CD4-positive, alpha-beta T cell (primary cell): ENCODE measurements at regions not wholly inside any gene's neighbourhood (a gene's known extent, or its start where the extent isn't known, plus 50 kb on each side); places are given as distances from the start of the nearest gene placed in this dataset.

ENCODE experiments used
- ATAC-seq: fragments of 200-7000 bp; cut with Tn5 transposase; one replicate; pipeline ENCODE4 v1.10.0; 2022; ENCODE audit warnings: mild to moderate bottlenecking; ENCODE audit not compliant: poor library complexity
- CTCF ChIA-PET: fragments of 350-600 bp; sonication (Branson Sonifier 250); formaldehyde crosslinking; loops from one replicate; lab custom pipeline; 2021; ENCODE audit warnings: antibody characterized with exemption, inconsistent platforms; lab: Charles Lee
- POLR2A ChIA-PET: fragments of 350-600 bp; sonication (Branson Sonifier 250); formaldehyde crosslinking; loops from one replicate; lab custom pipeline; 2021; ENCODE audit warnings: antibody characterized with exemption, inconsistent platforms; lab: Charles Lee
- DNase-seq, 14 experiments: peaks; one replicate each; pipeline ENCODE4 v3.0.0-alpha.2; 2013 to 2020; ENCODE audit warnings: mixed read lengths in 2 of 14
- H3K27ac ChIP-seq, 2 donors: one replicate each; pipeline versions ENCODE4 v1.5.1 to v1.7.0; 2013; ENCODE audit warnings: low read length in 2 of 2, low read depth in 1 of 2, mild to moderate bottlenecking in 1 of 2
- H3K27me3 ChIP-seq, 2 experiments: 1 replicate in 1 of 2; 2 replicates in 1 of 2; pipeline versions ENCODE4 v1.6.1 to v1.7.0; 2013; ENCODE audit warnings: low read length in 2 of 2, control low read depth in 1 of 2, mild to moderate bottlenecking in 1 of 2, moderate library complexity in 1 of 2; ENCODE audit not compliant: insufficient read depth in 2 of 2, control insufficient read depth in 1 of 2
- H3K36me3 ChIP-seq: one replicate; pipeline ENCODE4 v1.6.1; 2013; ENCODE audit warnings: low read length, control low read depth; ENCODE audit not compliant: insufficient read depth
- H3K4me1 ChIP-seq: one replicate; pipeline ENCODE4 v1.6.1; 2013; ENCODE audit warnings: low read length, control low read depth; ENCODE audit not compliant: insufficient read depth
- H3K4me3 ChIP-seq: one replicate; pipeline ENCODE4 v1.5.1; 2013; ENCODE audit warnings: mild to moderate bottlenecking, low read length, moderate library complexity
- H3K9me3 ChIP-seq, 2 experiments: 1 replicate in 1 of 2; 2 replicates in 1 of 2; pipeline versions ENCODE4 v1.6.1 to v1.7.0; 2013; ENCODE audit warnings: low read length in 2 of 2, mild to moderate bottlenecking in 2 of 2, control low read depth in 1 of 2, moderate library complexity in 1 of 2; ENCODE audit not compliant: control insufficient read depth in 1 of 2, insufficient read depth in 1 of 2
- H3K27ac Mint-ChIP-seq: one replicate; pipeline ENCODE4 v1.8.0; 2020; ENCODE audit warnings: mixed read lengths
- H3K27me3 Mint-ChIP-seq: one replicate; pipeline ENCODE4 v1.8.0; 2021; ENCODE audit warnings: mixed read lengths
- H3K36me3 Mint-ChIP-seq: one replicate; pipeline ENCODE4 v1.8.0; 2021; ENCODE audit warnings: low read depth, mixed read lengths
- H3K4me1 Mint-ChIP-seq: one replicate; pipeline ENCODE4 v1.8.0; 2021; ENCODE audit warnings: low read depth, mixed read lengths
- H3K4me3 Mint-ChIP-seq: one replicate; pipeline ENCODE4 v1.8.0; 2020; ENCODE audit warnings: mild to moderate bottlenecking, mixed read lengths
- H3K9me3 Mint-ChIP-seq: one replicate; pipeline ENCODE4 v1.8.0; 2020; ENCODE audit warnings: mixed read lengths
- intact Hi-C, 2 experiments: fragments of 100-400 bp; cut with DNase I in 1 of 2; cut with micrococcal nuclease in 1 of 2; formaldehyde crosslinking; loops; one replicate each; pipeline versions ENCODE4 v1.15.1 to v1.9.0; 2023 to 2025; cut with DNase I, micrococcal nuclease
- TF ChIP-seq, protein P1 (sequence below): fragments of 200-600 bp; IDR thresholded peaks from one replicate; pipeline ENCODE4 v1.8.0; 2022; ENCODE audit warnings: antibody characterized with exemption, mild to moderate bottlenecking

- DNase-seq (no peak), ATAC-seq (no peak)
- no peak overlapping the region for H3K4me3 ChIP-seq
- H3K27ac ChIP-seq, result no peak overlapping the region
- H3K4me3 Mint-ChIP-seq, result no peak overlapping the region
- no peaks in the 10 kb centered on the region for H3K27me3 Mint-ChIP-seq
- H3K36me3 ChIP-seq, result no peaks in the 10 kb centered on the region
- H3K27ac Mint-ChIP-seq, result no peak overlapping the region
- TF ChIP-seq, protein P1, sequence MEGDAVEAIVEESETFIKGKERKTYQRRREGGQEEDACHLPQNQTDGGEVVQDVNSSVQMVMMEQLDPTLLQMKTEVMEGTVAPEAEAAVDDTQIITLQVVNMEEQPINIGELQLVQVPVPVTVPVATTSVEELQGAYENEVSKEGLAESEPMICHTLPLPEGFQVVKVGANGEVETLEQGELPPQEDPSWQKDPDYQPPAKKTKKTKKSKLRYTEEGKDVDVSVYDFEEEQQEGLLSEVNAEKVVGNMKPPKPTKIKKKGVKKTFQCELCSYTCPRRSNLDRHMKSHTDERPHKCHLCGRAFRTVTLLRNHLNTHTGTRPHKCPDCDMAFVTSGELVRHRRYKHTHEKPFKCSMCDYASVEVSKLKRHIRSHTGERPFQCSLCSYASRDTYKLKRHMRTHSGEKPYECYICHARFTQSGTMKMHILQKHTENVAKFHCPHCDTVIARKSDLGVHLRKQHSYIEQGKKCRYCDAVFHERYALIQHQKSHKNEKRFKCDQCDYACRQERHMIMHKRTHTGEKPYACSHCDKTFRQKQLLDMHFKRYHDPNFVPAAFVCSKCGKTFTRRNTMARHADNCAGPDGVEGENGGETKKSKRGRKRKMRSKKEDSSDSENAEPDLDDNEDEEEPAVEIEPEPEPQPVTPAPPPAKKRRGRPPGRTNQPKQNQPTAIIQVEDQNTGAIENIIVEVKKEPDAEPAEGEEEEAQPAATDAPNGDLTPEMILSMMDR, result no peak
- no peaks in the 10 kb centered on the region for H3K9me3 Mint-ChIP-seq
- CTCF ChIA-PET, result no interaction called here
- H3K4me1 Mint-ChIP-seq, result no peaks in the 10 kb centered on the region
- no peaks in the 10 kb centered on the region for H3K36me3 Mint-ChIP-seq
- no peaks in the 10 kb centered on the region for H3K9me3 ChIP-seq
- intact Hi-C loops, result no loop called here
- POLR2A ChIA-PET, result no interaction called here
- no peaks in the 10 kb centered on the region for H3K27me3 ChIP-seq
- H3K4me1 ChIP-seq, result no peaks in the 10 kb centered on the region
Measured at GRCh38 chr2:195124391-195125079, 532.5 kb upstream of the SLC39A10 start.

DNA sequence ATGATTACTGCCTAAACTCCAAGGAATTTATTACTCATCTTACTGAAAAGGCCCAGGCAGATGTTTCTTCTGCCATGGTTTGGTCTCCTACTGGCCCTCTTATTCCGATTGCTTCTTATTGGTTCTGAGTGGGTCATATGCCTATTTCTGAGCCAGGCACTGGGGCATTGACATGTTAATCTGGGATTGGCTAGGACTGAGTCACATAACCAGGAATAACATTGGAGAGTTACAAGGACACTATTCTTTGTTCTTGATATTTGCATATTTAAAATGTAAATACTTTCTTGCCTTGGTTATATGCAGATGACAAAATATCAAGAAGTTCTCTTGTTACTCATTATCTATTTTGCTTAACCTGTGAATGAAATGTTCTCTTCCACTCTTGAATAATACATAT lies 534.4 kb upstream of the SLC39A10 start:
- no peak for ATAC-seq
- H3K27ac Mint-ChIP-seq, result no peak overlapping the region
- no peaks in the 10 kb centered on the region for H3K36me3 ChIP-seq
- H3K4me1 Mint-ChIP-seq, result no peaks in the 10 kb centered on the region
- no peak overlapping the region for H3K4me3 Mint-ChIP-seq
- H3K27me3 ChIP-seq, result no peaks in the 10 kb centered on the region
- TF ChIP-seq, protein P1, result no peak
- DNase-seq, result no peak
- H3K27me3 Mint-ChIP-seq, result no peaks in the 10 kb centered on the region
- no peak overlapping the region for H3K4me3 ChIP-seq
- no peaks in the 10 kb centered on the region for H3K9me3 ChIP-seq
- intact Hi-C loops, result no loop called here
- H3K9me3 Mint-ChIP-seq, result no peaks in the 10 kb centered on the region
- H3K27ac ChIP-seq, result no peak overlapping the region
- CTCF ChIA-PET, result no interaction called here
- POLR2A ChIA-PET, result no interaction called here
- no peaks in the 10 kb centered on the region for H3K4me1 ChIP-seq
- no peaks in the 10 kb centered on the region for H3K36me3 Mint-ChIP-seq

GRCh38 chr2:195121341-195121740 lies 535.7 kb upstream of the SLC39A10 start:
- TF ChIP-seq, protein P1, result no peak
- no peaks in the 10 kb centered on the region for H3K4me1 ChIP-seq
- ChIA-PET CTCF (interaction anchor here (0.7 kb wide), 1 partner anchor 18 kb away, joined by 3 read pairs; no protein-coding TSS in a partner anchor), POLR2A (no interaction called here)
- Mint-ChIP-seq H3K9me3 (no peaks in the 10 kb centered on the region), H3K27me3 (no peaks in the 10 kb centered on the region), H3K27ac (no peak overlapping the region), H3K36me3 (no peaks in the 10 kb centered on the region), H3K4me1 (no peaks in the 10 kb centered on the region), H3K4me3 (no peak overlapping the region)
- ATAC-seq (no peak), DNase-seq (no peak)
- H3K27me3 ChIP-seq, result no peaks in the 10 kb centered on the region
- no peaks in the 10 kb centered on the region for H3K9me3 ChIP-seq
- no peak overlapping the region for H3K27ac ChIP-seq
- no peaks in the 10 kb centered on the region for H3K36me3 ChIP-seq
- intact Hi-C loops, result no loop called here
- H3K4me3 ChIP-seq, result no peak overlapping the region
